Dermis blood vessel endothelial cell (primary cell): ENCODE measurements at regions not wholly inside any gene's neighbourhood (a gene's known extent, or its start where the extent isn't known, plus 50 kb on each side); places are given as distances from the start of the nearest gene placed in this dataset.
"Not testable (repeated sequence)": the region's sequence is repeated elsewhere in the genome, so short reads cannot be mapped to it uniquely, and the experiment has no call there.

ENCODE experiments used
- DNase-seq: peaks from one replicate; pipeline ENCODE4 v3.0.0; 2010

DNA sequence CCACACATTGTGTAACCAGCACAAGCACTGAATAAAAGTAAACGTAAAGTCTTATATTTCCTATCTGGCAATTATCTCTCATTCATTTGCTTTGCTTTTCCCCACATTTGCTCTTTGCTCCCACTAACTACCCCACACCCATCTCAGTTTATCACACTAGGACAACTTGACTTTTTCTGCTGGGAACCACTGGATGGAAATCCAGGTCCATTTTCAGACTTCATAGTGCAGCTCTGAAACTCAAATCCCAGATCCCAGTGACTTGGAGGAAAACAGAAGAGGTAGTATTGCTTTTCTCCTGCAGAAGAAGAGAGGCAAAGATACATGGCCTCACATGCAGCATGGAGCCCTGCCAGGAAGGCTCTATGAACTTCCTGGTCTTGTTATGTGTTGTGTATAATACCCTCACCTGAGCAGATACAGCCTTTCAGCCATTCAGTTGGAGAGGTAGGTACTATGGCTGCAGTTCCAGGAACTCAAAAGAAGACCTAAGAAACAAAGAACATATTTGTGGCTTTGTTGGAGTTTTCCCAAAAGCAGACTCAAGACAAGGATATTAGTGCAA, 90.0 kb upstream of the NIPBL start:
- no peak for DNase-seq

DNA sequence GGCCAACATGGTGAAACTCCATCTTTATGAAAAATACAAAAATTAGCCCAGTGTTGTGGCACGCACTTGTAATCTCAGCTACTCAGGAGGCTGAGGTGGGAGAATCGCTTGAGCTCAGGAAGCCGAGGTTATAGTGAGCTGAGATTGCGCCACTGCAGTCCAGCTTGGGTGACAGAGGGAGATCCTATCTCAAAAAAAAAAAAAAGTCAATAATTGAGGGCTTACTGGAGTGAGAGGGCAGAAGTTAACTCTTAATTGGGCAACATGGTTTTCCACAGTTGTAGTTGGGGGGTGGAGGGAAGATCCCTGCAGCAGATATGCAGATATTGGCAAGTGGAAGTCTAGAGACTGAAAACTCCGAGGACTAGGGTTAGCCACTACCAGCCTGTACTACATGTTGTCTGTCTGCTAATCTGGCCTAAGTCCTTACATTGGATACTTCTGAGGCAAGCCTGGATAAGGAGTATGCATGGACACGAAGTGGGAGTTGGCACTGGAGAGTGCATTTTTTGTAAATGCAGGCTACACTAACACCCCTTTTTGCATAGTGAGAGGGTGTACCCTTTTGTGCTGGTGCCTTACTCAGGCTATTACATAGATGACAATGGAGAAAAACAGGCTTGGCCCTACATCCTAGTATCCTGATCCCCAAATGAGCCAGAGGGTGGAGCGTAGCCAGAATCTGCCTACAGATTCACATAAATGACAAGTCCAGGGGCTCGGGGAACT, 89.0 kb upstream of the NIPBL start:
- no peak for DNase-seq

DNA sequence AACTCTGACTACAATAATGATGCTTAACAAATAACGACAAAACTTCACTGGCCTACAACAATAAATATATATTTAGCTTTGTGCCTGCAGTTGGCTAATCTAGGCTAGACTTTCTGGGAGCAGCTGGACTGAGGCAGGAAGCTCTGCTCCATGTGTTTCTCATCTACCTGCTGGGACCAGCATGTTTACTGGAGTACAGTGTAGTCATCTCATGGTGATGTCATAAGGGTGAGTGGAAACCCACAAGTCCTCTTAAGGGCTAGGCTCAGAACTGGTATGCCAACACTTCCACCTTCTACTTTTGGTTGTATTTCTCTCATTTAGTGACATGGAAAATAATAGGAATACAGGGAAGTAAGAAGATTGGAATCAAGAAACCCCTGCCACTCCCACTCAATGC, 85.7 kb upstream of the NIPBL start:
- no peak for DNase-seq

DNA sequence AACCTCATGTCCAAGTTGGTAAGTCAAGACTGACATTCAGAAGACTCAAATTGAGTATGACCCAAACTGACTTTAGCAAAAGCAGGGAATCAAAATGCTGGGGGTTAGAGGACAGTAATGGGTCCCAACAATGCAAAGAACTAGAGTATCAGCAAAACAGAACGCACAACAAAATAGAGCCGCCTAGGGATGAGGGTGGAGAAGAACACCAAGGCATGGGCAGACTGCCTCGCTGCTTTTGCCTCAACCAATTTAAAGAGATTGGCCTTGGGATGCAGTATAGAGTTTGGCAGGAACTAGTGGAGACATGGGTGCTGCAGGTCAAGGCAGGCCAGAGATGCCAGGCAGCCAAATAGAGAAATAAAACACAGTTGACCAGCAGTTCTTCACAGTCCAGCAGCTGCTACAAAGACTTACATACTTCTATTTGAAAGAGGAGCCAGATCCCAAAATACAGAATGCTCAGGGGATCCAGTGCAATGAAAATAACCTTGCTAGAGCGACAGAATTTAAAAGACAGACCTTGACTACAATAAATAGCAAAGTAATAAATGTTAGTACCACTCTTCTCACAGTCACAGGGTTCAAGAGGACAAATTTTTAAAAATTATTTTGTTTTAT, 83.9 kb upstream of the NIPBL start:
- no peak for DNase-seq

DNA sequence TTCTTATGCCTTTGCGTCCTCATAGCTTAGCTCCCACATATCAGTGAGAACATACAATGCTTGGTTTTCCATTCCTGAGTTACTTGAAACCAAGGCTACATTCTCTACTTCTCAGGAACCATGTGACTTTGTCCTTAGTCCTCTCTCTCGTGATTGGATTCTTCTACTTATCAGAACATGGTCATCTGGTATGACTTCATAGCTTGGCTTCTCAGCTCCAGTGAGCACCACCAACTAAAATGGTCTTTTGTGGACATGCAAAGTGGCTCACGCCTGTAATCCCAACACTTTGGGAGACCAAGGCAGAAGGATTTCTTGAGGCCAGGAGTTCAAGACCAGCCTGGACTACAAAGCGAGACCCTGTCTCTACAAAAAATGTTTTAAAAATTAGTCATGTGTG, 81.2 kb upstream of the NIPBL start:
- DNase-seq, result no peak

DNA sequence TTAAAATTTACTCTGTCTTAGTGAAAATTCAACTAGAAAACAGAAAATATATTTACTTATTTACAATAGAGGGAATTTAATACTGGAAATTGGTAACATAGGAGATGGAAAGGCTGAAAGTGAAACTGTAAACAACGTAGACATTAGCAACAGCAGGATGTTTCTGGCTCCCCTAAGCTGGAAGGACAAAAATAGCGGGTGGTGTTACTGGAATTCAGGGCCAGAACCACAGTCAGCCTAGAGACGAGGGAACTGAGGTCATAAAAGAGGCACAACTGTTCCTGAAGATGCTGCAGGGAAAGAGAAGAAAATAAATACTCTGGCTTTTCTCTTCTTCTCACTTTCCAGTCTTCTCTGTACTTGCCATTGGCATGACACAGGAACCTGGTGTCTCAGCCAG, 80.4 kb upstream of the NIPBL start:
- DNase-seq, result no peak

DNA sequence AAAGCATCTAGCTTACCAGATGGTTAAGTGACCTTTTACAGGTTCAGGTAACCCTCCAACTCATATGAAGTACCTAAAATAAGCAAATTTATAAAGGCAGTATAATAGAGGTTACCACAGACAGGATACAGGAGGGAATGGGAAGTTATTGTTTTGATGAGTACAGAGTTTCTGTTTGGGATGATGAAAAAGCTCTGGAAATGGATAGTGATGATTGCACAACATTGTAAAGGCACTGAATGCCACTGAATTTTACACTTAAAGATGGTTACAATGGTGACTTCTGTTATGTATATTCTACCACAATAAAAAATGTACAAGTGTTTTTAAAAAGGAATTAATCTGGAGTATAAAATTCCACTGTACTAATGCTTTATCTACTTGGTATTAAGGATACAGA, 75.0 kb upstream of the NIPBL start:
- no peak for DNase-seq

DNA sequence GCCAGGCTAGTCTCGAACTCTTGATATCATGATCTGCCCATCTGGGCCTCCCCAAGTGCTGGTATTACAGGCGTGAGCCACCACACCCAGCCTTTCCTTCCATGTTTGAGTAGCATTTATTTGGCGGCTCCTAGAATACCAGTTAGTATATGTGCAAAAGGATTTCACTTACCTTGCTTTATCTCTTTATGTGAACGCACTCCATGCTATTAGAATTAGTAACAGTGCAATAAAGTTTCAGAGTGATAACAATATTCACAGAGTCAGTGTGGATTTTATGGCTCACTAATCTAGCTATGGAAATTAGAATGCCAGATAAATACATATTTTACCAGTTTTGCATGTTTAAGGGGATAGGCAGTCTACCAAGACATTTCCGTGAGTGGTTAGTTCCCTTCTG, 74.4 kb upstream of the NIPBL start:
- DNase-seq, result no peak

DNA sequence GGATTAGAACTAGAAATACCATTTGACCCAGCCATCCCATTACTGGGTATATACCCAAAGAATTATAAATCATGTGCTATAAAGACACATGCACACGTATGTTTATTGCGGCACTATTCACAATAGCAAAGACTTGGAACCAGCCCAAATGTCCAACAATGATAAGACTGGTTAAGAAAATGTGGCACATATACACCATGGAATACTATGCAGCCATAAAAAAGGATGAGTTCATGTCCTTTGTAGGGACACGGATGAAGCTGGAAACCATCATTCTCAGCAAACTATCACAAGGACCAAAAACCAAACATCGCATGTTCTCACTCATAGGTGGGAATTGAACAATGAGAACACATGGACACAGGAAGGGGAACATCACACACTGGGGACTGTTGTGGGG, 63.3 kb upstream of the NIPBL start:
- not testable (repeated sequence) for DNase-seq

DNA sequence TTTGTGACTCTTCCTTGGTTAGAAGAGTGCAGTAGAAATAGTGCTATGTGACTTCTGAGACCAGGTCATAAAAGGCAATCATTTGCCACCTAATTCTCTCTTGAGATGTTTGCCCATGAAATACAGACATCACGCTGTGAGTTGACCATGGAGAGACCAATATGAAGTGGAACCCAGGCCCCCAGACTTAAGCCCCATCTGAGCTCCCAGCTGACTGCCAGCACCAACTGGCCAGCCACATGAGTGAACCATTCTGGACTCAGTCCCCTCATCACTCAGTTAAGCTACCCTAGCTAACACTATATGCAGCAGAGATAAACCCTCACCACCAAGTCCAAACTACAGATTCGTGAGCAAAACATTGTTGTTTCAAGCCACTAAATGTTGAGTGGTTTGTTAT, 60.7 kb upstream of the NIPBL start:
- no peak for DNase-seq

DNA sequence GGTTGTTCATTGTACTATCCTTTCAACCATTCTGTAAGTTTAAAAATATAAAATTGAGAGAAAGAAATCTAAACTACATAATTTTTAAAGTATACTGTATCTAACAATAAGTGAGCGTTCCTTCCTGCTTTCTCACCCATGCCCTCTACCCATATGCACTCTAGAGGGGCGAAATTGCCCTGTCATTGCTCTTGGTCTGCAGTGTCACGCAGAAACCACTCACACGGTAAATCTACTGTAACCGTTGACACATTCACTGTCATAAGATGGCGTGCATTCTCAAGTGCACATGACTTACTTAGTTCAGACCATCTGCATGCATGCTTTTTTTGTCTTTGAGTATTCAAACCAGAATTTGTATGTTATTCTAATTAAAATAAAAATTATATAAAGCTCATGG, 55.7 kb upstream of the NIPBL start:
- DNase-seq, result no peak

DNA sequence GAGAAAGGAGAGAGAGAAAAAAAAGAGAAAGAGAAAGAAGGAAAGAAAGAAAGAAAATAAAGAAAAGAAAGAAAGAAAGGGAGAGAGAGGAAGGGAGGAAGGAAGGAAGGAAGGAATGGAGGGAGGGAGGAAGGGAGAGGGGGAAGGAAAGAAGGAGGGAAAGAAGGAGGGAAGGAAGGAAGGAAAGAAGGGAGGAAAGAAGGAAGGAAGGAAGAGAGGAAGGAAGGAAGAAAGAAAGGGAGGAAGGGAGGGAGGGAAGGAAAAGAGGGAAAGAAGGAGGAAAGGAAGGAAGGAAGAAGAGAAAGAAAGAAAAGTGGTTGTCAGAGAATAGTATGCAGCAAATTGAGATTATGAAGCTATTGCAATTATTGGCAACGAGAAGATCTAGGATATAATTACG, 49.9 kb upstream of the NIPBL start:
- no peak for DNase-seq
